CD4-positive, alpha-beta memory T cell (primary cell): ENCODE measurements at regions not wholly inside any gene's neighbourhood (a gene's known extent, or its start where the extent isn't known, plus 50 kb on each side); places are given as distances from the start of the nearest gene placed in this dataset.
A peak's percentile ranks its signal among the peaks of the same experiment; 100 is the strongest.

Source experiments
- CTCF ChIA-PET: fragments of 350-600 bp; sonication (Branson Sonifier 250); formaldehyde crosslinking; loops from one replicate; lab custom pipeline; 2021; ENCODE audit warnings: inconsistent platforms; ENCODE audit not compliant: partially characterized antibody; lab: Charles Lee
- POLR2A ChIA-PET: fragments of 350-600 bp; sonication (Branson Sonifier 250); formaldehyde crosslinking; loops from one replicate; lab custom pipeline; 2021; ENCODE audit not compliant: partially characterized antibody; lab: Charles Lee
- DNase-seq, 5 donors: peaks; one replicate each; pipeline versions ENCODE4 v3.0.0 to v3.0.0-alpha.2; 2020 to 2022; ENCODE audit warnings: mixed read lengths in 1 of 5
- H3K27ac ChIP-seq: one replicate; pipeline ENCODE4 v1.7.0; 2013; ENCODE audit warnings: low read depth, low read length
- H3K27me3 ChIP-seq: 2 replicates; pipeline ENCODE4 v1.7.0; 2013; ENCODE audit warnings: mild to moderate bottlenecking, low read length, moderate library complexity; ENCODE audit not compliant: insufficient read depth
- H3K36me3 ChIP-seq: 2 replicates; pipeline ENCODE4 v1.7.0; 2013; ENCODE audit warnings: mild to moderate bottlenecking, low read length, moderate library complexity; ENCODE audit not compliant: insufficient read depth
- H3K4me1 ChIP-seq: 2 replicates; pipeline ENCODE4 v1.7.0; 2013; ENCODE audit warnings: mild to moderate bottlenecking, low read length, moderate library complexity; ENCODE audit not compliant: insufficient read depth
- H3K4me3 ChIP-seq, 2 donors: one replicate each; pipeline ENCODE4 v1.7.0; 2013; ENCODE audit warnings: low read length in 2 of 2, mild to moderate bottlenecking in 1 of 2
- H3K9me3 ChIP-seq, 2 donors: one replicate each; pipeline ENCODE4 v1.7.0; 2013; ENCODE audit warnings: low read length in 2 of 2, control low read depth in 1 of 2; ENCODE audit not compliant: control insufficient read depth in 1 of 2
- H3K27ac Mint-ChIP-seq, 7 donors: one replicate each; pipeline ENCODE4 v1.8.0; 2020 to 2021; ENCODE audit warnings: mixed read lengths in 7 of 7, mild to moderate bottlenecking in 6 of 7, inconsistent platforms in 3 of 7, moderate library complexity in 3 of 7
- H3K27me3 Mint-ChIP-seq, 2 donors: one replicate each; pipeline ENCODE4 v1.8.0; 2020 to 2021; ENCODE audit warnings: mixed read lengths in 2 of 2
- H3K36me3 Mint-ChIP-seq, 2 donors: one replicate each; pipeline ENCODE4 v1.8.0; 2020 to 2021; ENCODE audit warnings: mixed read lengths in 2 of 2, inconsistent platforms in 1 of 2, mild to moderate bottlenecking in 1 of 2
- H3K4me1 Mint-ChIP-seq, 4 donors: one replicate each; pipeline ENCODE4 v1.8.0; 2020 to 2021; ENCODE audit warnings: mixed read lengths in 4 of 4, mild to moderate bottlenecking in 1 of 4
- H3K4me3 Mint-ChIP-seq, 8 donors: one replicate each; pipeline ENCODE4 v1.8.0; 2020 to 2021; ENCODE audit warnings: mixed read lengths in 8 of 8, mild to moderate bottlenecking in 7 of 8, moderate library complexity in 6 of 8, inconsistent platforms in 3 of 8
- H3K9me3 Mint-ChIP-seq, 8 donors: one replicate each; pipeline ENCODE4 v1.8.0; 2020 to 2021; ENCODE audit warnings: mixed read lengths in 8 of 8, mild to moderate bottlenecking in 5 of 8, inconsistent platforms in 3 of 8, moderate library complexity in 1 of 8
- intact Hi-C: fragments of 100-400 bp; cut with micrococcal nuclease; formaldehyde crosslinking; loops from one replicate; pipeline ENCODE4 v1.15.1; 2023

DNA sequence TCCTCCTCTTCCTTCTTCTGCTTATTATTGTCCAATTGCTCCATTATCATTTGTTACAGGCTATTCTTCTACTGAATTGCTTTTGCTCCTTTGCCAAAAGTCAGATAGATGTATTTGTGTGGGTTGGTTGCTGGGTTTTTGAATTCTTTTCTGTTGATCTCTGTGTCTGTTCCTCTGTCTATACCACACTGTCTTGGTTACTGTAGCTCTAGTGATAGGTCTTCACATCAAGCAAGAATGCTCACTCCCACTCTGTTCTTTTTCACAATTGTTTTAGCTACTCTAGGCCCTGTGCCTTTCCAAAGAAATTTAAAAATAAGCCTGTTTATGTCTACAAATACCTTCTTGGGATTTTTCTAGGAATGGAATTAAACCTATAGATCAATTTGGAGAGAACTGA is 217.2 kb downstream of the GALR1 start:
- H3K4me3 Mint-ChIP-seq: no peak overlapping the region
- intact Hi-C loops: loop anchor here (10.0 kb wide), 1 partner anchor 462 kb away; no protein-coding TSS in a partner anchor
- ChIA-PET CTCF (no interaction called here), POLR2A (no interaction called here)
- peaks cover 0 to 3% (median 0%) of the 10 kb centered on the region in 8 donors for H3K9me3 Mint-ChIP-seq
- Histone ChIP-seq H3K27ac (no peak overlapping the region), H3K27me3 (peaks cover 1% of the 10 kb centered on the region), H3K36me3 (no peaks in the 10 kb centered on the region), H3K4me3 (no peak overlapping the region), H3K4me1 (no peaks in the 10 kb centered on the region), H3K9me3 (no peaks in the 10 kb centered on the region)
- H3K27me3 Mint-ChIP-seq: peaks cover 15 to 39% of the 10 kb centered on the region in 2 donors
- no peak for DNase-seq
- no peaks in the 10 kb centered on the region for H3K36me3 Mint-ChIP-seq
- no peak overlapping the region for H3K27ac Mint-ChIP-seq
- H3K4me1 Mint-ChIP-seq: no peaks in the 10 kb centered on the region

DNA sequence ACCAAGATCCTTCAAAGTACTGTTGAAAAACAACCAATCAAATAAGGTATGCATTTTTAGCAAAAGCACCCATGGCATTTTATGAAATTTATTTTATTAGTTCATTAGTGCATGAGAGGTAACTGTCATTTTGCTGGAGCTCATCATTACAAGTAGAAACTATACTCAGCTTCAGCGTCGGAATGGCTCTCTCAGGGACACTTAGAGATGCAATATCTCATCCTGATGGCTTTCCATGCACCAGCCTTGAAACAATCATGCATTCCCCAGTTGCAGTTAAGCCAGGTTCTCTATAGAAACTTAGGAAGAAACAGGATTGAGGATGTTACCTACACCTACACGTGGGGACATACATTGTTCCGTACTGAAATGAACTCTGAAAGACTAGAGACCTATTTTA is 219.5 kb downstream of the GALR1 start:
- CTCF ChIA-PET: interaction anchor here (0.6 to 1.5 kb wide), 3 partner anchors 469 to 666 kb away, joined by 3 read pairs; no protein-coding TSS in a partner anchor
- no peaks in the 10 kb centered on the region for H3K36me3 Mint-ChIP-seq
- Histone ChIP-seq H3K36me3 (no peaks in the 10 kb centered on the region), H3K27me3 (no peaks in the 10 kb centered on the region), H3K27ac (no peak overlapping the region), H3K9me3 (no peaks in the 10 kb centered on the region), H3K4me3 (no peak overlapping the region), H3K4me1 (no peaks in the 10 kb centered on the region)
- DNase-seq: no peak
- POLR2A ChIA-PET: no interaction called here
- peaks cover 14 to 34% of the 10 kb centered on the region in 2 donors for H3K27me3 Mint-ChIP-seq
- intact Hi-C loops: loop anchor here (2.0 to 10.0 kb wide), 2 partner anchors 464 to 666 kb away; no protein-coding TSS in a partner anchor
- no peak overlapping the region for H3K4me3 Mint-ChIP-seq
- H3K9me3 Mint-ChIP-seq: peaks cover 0 to 3% (median 0%) of the 10 kb centered on the region in 8 donors
- H3K27ac Mint-ChIP-seq: no peak overlapping the region
- H3K4me1 Mint-ChIP-seq: no peaks in the 10 kb centered on the region

DNA sequence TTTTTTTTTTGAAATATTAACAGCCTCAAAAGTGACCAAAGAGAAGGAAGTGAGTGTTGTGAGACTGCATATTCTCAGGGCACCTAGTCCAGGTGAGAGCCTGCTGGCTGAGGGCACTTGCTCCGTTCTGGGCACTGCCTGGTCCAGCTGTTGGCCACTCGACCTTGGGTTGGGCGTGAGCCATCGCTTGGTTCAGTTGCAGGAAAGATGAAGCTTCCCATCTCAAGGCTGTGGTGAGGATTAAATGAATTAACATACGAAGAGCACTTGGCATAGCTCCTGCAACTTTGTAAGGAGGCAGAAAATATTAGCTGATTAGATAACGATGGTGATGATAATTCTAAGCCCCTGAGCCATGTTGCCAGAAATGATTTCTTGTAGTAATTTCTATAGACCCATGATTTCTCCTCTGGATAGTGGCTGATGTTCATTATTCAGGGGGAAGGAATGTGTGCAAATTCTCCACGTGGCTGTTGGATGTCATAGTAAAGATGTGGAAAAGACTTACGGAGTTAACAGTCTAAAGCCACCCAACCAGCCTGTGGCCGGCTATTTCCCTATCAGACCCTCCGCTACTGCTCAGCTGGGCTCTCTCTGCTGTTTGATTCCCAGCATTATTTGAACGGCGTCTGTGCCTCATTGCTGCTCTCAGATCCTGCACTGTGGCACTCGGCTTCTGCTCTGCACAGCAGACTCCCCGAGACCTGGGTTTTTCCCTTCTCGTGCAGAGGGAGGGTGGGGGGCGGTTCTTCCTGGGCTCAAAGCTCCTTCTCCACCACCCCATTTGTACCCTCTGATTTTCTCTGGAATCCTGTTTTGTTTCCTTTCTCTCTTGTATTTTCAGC is 221.1 kb downstream of the GALR1 start:
- Histone ChIP-seq H3K36me3 (no peaks in the 10 kb centered on the region), H3K9me3 (no peaks in the 10 kb centered on the region), H3K27me3 (no peaks in the 10 kb centered on the region), H3K4me1 (no peaks in the 10 kb centered on the region), H3K27ac (no peak overlapping the region), H3K4me3 (no peak overlapping the region)
- H3K9me3 Mint-ChIP-seq: no peaks in the 10 kb centered on the region
- H3K27me3 Mint-ChIP-seq: peaks cover 18 to 25% of the 10 kb centered on the region in 2 donors
- intact Hi-C loops: no loop called here
- POLR2A ChIA-PET: no interaction called here
- H3K4me3 Mint-ChIP-seq: no peak overlapping the region
- CTCF ChIA-PET: interaction anchor here (1.3 to 1.5 kb wide), 2 partner anchors 485 to 668 kb away, joined by 3 read pairs; no protein-coding TSS in a partner anchor
- H3K4me1 Mint-ChIP-seq: no peaks in the 10 kb centered on the region
- no peaks in the 10 kb centered on the region for H3K36me3 Mint-ChIP-seq
- no peak overlapping the region for H3K27ac Mint-ChIP-seq
- DNase-seq: no peak

DNA sequence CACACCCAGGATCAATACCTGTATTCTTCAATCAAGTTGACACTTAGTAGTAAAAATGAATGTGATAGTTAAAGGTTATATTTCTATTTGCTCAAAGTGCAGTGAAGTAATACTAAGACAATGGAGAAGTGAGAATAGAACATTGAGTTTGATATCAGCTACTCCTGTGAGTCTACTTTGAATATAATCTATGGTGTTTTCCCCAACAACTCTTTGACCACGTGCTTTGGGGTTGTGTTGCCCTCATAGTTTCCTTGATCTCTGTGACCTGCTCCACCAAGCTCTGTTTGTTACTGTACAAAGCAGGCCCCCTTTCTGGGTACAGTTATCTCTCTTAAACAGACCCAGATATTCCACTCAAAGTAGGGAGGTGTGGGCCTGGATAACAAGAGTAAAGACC is 222.9 kb downstream of the GALR1 start:
- no peaks in the 10 kb centered on the region for H3K4me1 ChIP-seq
- no peak overlapping the region for H3K4me3 Mint-ChIP-seq
- peaks cover 16 to 27% of the 10 kb centered on the region in 2 donors for H3K27me3 Mint-ChIP-seq
- no peak overlapping the region for H3K27ac Mint-ChIP-seq
- H3K27ac ChIP-seq: no peak overlapping the region
- H3K36me3 ChIP-seq: no peaks in the 10 kb centered on the region
- DNase-seq: no peak
- H3K9me3 Mint-ChIP-seq: no peaks in the 10 kb centered on the region
- H3K4me1 Mint-ChIP-seq: no peaks in the 10 kb centered on the region
- no peaks in the 10 kb centered on the region for H3K9me3 ChIP-seq
- intact Hi-C loops: no loop called here
- no peaks in the 10 kb centered on the region for H3K36me3 Mint-ChIP-seq
- H3K4me3 ChIP-seq: no peak overlapping the region
- H3K27me3 ChIP-seq: no peaks in the 10 kb centered on the region
- ChIA-PET POLR2A (no interaction called here), CTCF (no interaction called here)

DNA sequence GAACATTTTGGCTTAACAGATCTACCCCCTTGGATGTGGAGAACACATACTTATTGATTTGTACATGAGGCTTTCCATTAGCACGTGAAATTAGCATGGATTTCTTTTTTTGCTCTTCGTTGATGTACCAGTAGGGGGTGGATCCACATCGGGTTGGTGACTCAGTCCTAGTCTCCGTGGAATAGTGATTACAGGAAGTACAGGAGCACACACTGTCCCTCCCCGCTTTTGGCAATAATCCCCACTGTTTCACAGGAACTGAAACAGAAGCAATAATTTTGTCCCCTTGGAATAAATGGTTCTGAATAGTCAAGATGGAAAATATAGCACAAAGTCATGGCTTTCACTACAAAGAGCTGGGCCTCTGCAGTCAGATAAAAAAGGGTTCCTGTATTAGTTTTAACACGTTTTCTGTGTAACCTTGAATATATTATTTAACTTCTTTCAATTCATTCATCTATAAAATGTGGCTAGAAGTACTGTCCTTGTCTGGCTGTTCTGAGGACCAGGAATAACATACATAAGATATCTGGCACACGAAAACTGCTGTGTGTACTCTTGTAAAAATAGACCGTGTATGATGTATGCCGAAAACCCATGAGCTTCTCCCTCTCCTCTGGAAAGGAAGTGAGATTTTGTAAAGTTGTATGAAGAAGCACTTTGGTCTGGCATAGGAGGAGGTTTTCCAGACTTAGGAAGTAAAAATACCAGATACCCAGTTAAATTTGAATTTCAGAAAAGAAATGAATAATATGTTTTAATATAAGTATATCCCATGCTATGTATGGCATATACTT is 229.2 kb downstream of the GALR1 start:
- no peak overlapping the region for H3K4me3 Mint-ChIP-seq
- peak overlapping the region in 1 of 7 donors; percentile 7 for H3K27ac Mint-ChIP-seq
- H3K9me3 Mint-ChIP-seq: peaks cover 0 to 3% (median 0%) of the 10 kb centered on the region in 8 donors
- H3K27me3 ChIP-seq: no peaks in the 10 kb centered on the region
- H3K36me3 ChIP-seq: no peaks in the 10 kb centered on the region
- no peak overlapping the region for H3K4me3 ChIP-seq
- intact Hi-C loops: no loop called here
- peaks cover 9 to 10% of the 10 kb centered on the region in 2 donors for H3K27me3 Mint-ChIP-seq
- H3K27ac ChIP-seq: no peak overlapping the region
- no peaks in the 10 kb centered on the region for H3K9me3 ChIP-seq
- DNase-seq: no peak
- ChIA-PET POLR2A (no interaction called here), CTCF (no interaction called here)
- no peaks in the 10 kb centered on the region for H3K36me3 Mint-ChIP-seq
- H3K4me1 Mint-ChIP-seq: no peaks in the 10 kb centered on the region
- no peaks in the 10 kb centered on the region for H3K4me1 ChIP-seq

DNA sequence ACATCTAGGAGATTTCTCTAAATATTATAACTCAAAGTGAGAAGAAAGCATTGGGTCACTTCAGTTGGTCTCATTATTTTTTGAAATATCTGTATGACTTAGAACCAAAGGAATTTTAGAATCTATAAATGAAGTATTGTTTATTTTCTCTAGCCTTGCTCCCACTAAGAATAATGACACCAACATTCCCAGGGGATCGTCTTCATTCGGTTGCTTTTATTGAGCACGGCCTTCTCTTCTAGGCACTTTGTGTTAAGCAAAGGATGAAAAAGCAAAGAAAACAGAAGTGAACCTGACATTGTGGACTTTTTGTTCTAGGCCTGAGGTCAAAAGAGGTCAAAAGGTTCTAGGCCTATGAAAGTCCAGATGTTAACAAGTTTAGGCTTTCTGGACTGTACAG is 231.9 kb downstream of the GALR1 start:
- no peaks in the 10 kb centered on the region for H3K27me3 ChIP-seq
- CTCF ChIA-PET: no interaction called here
- H3K27ac Mint-ChIP-seq: no peak overlapping the region
- H3K27me3 Mint-ChIP-seq: peaks cover 4 to 7% of the 10 kb centered on the region in 2 donors
- no peaks in the 10 kb centered on the region for H3K36me3 Mint-ChIP-seq
- H3K4me3 Mint-ChIP-seq: no peak overlapping the region
- H3K9me3 Mint-ChIP-seq: peaks cover 0 to 6% (median 0%) of the 10 kb centered on the region in 8 donors
- H3K27ac ChIP-seq: no peak overlapping the region
- POLR2A ChIA-PET: no interaction called here
- no peak for DNase-seq
- H3K4me3 ChIP-seq: no peak overlapping the region
- H3K9me3 ChIP-seq: no peaks in the 10 kb centered on the region
- no peaks in the 10 kb centered on the region for H3K4me1 ChIP-seq
- H3K4me1 Mint-ChIP-seq: no peaks in the 10 kb centered on the region
- intact Hi-C loops: no loop called here
- no peaks in the 10 kb centered on the region for H3K36me3 ChIP-seq
